Stimulated activated CD8-positive, alpha-beta memory T cell treated with anti-CD3 and anti-CD28 coated beads, Interleukin-12 subunit alpha, Interleukin-12 subunit beta, amount 100 ng/mL, for 4 hours (primary cell): ENCODE measurements at regions not wholly inside any gene's neighbourhood (a gene's known extent, or its start where the extent isn't known, plus 50 kb on each side); places are given as distances from the start of the nearest gene placed in this dataset.
"Not testable (repeated sequence)": the region's sequence is repeated elsewhere in the genome, so short reads cannot be mapped to it uniquely, and the experiment has no call there.

Source experiments
- DNase-seq: peaks from one replicate; pipeline ENCODE4 v3.0.0-alpha.2; 2020; ENCODE audit warnings: low read depth

DNA sequence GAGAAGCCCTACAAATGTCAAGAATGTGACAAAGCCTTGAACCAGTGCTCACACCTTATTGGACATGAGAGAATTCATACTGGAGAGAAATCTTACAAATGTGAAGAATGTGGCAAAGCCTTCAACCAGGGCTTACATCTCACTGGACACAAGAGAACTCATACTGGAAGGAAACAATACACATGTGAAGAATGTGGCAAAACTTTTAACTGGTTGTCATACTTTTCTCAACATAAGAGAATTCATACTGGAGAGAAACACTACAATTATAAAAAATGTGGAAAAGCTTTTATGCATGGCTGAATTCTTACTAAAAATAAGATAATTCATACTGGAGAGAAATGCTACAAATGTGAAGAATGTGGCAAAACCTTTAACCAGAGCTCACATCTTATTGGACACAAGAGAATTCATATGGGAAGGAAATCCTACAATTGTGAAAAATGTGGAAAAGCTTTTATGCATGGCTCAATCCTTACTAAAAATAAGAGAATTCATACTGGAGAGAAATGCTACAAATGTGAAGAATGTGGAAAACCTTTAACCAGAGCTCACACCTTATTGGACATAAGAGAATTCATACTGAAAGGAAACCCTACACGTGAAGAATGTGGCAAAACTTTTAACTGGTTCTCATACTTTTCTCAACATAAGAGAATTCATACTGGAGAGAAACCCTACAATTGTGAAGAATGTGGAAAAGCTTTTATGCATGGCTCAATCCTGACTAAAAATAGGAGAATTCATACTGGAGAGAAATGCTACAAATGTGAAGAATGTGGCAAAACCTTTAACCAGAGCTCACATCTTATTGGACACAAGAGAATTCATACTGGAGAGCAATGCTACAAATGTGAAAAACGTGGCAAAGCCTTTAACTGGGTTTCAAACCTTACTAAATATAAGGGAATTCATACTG lies 350.6 kb upstream of the NUPR2 start:
- not testable (repeated sequence) for DNase-seq

GRCh38 chr7:56449762-56450161 lies 333.5 kb upstream of the NUPR2 start:
- no peak for DNase-seq

GRCh38 chr7:56447864-56448693 lies 331.9 kb upstream of the NUPR2 start:
- no peak for DNase-seq

- not testable (repeated sequence) for DNase-seq
Measured at GRCh38 chr7:56420528-56420927, 304.3 kb upstream of the NUPR2 start.

DNA sequence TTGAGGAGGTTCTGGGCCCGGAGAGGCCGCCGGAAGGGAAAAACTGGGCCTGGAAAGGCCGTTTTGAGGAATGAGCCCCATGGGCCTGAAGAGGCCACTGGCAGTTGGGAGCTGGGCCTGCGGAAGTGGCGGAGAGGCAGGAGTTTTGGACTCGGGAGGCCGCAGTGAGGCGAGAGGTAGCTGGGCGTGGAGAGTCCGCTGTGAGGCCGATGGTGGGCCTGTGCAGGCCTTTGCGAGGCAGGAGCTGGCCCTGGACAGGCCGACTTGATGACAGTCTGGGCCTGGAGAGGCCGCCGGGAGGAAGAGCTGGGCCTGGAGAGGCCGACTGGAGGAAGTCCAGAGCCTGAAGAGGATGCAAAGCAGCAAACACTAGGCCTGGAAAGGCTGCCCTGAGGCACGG lies 259.0 kb upstream of the NUPR2 start:
- DNase-seq: no peak

DNA sequence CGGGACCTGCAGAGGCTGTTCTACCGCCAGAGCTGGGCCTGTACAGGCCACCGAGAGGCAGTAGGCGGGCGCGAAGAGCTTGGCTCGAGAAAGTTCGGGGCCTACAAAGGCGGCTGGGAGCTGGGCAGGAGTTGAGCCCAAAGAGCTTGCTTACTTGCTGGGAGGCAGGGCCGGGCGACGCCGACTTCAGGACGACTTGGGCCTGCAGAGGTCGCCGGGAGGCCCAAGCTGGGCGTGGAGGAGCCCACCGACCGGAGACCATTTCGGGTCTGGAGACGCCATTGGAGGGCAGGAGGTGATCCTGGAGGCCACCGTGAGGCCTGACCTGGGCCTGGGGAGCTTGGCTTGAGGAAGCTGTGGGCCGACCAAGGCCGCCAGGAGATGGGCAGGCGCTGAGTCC lies 258.4 kb upstream of the NUPR2 start:
- DNase-seq: not testable (repeated sequence)

DNA sequence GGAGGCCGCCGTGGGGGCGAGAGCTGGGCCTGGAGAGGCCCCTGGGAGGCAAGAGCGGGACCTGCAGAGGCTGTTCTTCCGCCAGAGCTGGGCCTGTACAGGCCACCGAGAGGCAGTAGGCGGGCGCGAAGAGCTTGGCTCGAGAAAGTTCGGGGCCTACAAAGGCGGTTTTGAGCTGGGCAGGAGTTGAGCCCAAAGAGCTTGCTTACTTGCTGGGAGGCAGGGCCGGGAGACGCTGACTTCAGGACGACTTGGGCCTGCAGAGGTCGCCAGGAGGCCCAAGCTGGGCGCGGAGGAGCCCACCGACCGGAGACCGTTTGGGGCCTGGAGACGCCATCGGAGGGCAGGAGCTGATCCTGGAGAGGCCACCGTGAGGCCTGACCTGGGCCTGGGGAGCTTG lies 257.1 kb upstream of the NUPR2 start:
- peak; percentile 59 for DNase-seq

DNA sequence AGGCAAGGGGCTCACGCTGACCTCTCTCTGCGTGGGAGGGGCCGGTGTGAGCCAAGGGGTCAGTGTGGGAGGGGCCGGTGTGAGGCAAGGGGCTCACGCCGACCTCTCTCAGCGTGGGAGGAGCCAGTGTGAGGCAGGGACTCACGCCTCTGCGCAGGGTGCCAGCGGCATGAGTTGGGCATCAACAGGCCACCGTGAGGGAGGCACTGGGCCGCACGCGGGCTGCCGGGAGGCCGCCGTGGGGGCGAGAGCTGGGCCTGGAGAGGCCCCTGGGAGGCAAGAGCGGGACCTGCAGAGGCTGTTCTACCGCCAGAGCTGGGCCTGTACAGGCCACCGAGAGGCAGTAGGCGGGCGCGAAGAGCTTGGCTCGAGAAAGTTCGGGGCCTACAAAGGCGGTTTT lies 255.6 kb upstream of the NUPR2 start:
- DNase-seq: not testable (repeated sequence)

GRCh38 chr7:56370208-56370872 lies 254.1 kb upstream of the NUPR2 start:
- DNase-seq: not testable (repeated sequence)

DNA sequence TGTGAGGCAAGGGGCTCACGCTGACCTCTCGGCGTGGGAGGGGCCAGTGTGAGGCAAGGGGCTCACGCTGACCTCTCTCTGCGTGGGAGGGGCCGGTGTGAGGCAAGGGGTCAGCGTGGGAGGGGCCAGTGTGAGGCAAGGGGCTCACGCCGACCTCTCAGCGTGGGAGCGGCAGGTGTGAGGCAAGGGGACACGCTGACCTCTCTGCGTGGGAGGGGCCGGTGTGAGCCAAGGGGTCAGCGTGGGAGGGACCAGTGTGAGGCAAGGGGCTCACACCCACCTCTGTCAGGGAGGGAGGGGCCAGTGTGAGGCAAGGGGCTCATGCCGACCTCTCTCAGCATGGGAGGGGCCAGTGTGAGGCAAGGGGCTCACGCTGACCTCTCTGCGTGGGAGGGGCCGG lies 251.7 kb upstream of the NUPR2 start:
- DNase-seq: not testable (repeated sequence)

- DNase-seq: not testable (repeated sequence)
Measured at GRCh38 chr7:56367411-56367810, 251.2 kb upstream of the NUPR2 start.

GRCh38 chr7:56366701-56367100 lies 250.5 kb upstream of the NUPR2 start:
- DNase-seq: not testable (repeated sequence)

DNA sequence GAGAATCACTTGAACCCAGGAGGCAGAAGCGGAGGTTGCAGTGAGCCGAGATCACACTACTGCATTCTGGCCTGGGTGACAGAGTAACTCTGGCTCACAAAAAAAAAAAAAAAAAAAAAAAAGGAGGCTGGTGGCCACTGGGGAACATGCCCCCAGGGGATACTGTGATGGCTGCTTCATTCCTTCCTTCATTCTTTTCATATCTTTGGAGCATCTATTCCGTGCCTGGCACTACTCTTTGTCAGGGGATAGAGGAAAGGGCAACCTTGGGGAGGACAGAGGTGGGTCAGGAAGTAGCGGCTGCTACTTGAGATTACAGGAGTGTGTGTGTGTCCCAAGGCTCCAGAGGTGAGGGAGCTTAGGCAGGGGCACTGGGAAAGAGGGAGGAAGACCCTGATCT lies 236.4 kb upstream of the NUPR2 start:
- not testable (repeated sequence) for DNase-seq

DNA sequence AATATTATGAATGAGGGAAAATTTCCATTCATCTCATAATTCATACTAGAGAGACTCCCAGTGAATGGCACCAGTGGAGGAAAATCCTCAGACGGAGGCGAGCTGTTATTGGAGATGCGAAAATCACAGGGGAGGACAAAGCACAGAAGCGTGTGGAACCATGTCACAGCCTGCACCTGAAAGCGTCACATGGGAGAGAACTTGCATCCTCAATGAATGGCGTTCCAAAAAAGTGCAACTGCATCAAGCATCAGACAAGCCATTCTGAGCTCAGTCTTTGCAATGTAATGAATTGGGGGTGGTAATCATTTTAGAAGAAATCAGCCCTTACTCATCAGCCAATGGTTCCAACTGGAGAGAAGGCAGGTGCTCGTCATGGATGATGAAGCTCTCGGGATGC lies 235.0 kb upstream of the NUPR2 start:
- not testable (repeated sequence) for DNase-seq

DNA sequence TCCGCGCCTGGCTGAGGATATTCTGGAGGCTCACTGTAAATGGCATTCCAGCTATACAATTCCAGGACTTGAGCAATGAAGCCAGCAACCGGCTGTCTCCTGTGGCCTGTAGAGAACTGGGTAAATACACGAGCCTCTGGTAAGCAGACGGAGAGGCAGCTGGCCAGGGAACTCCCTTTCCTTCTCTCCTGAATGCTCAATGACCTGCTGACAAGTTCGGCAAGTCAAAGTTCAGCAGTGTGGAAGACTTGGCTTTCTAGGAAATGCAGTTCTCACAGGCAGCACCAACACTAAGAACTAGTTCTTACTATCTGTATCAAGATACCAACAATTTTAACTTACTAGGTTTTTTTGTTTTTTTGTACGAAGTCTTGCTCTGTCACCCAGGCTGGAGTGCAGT lies 232.1 kb upstream of the NUPR2 start:
- not testable (repeated sequence) for DNase-seq

DNA sequence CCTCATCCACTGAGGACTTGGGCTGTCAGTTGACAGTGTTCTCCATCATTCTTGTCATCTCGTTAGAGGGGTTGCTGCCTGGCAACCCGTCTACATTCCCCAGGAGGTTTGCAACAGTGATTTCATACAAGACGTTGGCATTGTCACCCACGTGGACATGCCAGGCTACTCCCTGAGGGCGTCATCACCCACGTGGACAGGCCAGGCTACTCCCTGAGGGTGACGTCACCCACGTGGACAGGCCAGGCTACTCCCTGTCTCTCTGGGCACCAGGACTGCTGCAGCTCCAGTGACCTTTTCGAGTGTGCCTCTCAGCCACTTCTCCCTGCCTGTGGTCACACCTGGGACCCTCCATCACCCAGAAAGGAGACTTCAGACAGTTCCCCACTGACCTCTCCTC lies 212.1 kb upstream of the NUPR2 start:
- not testable (repeated sequence) for DNase-seq

- no peak for DNase-seq
Measured at GRCh38 chr7:56290548-56290947, 174.3 kb upstream of the NUPR2 start.

DNA sequence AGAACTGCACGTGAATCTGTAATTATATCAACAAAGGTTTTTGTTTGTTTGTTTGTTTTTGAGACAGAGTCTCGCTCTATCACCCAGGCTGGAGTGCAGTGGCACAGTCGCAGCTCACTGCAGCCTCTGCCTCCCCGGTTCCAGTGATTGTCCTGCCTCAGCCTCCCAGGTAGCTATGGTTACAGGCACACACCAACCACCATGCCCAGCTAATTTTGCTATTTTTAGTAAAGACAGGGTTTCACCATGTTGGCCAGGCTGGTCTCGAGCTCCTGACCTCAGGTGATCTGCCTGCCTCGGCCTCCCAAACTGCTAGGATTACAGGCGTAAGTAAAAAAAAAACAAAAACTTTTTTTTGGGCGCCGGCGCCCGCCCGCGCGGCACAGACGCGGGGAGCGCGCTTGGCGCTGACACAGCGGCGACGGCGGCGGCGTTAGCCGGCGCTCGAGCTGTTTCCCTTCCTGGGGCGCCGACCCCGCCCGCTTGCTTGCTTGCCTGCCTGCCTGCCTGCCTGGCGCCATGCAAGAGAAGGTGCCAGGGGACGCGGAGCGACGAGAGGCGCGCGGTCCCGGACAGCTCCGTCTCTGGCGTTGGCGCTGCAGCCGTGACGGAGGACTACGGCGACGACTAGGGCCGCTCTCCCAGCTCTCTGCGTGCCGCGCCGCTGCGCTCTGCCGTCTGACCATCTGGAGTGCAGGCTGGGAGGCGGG lies 171.4 kb upstream of the NUPR2 start:
- DNase-seq: no peak

DNA sequence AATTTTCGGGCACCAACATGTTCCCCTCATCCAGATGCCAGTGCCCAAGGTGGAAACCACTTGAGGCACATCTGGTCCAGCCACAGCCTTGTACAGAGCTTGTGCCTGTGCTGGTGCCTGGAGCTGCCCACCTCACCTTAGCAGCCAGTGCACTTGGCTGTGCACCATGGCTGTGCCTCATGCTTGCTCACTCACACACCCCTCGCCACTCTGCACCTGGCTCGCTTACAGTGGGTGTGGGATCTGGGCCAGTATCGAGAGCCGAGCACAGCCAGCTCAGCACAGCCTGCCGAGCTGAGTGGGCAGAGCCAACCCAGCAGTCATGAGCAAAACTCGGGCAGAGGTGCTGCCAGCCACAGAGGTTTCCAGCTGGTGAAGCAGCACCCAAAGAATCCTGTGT lies 139.9 kb upstream of the NUPR2 start:
- DNase-seq: no peak

DNA sequence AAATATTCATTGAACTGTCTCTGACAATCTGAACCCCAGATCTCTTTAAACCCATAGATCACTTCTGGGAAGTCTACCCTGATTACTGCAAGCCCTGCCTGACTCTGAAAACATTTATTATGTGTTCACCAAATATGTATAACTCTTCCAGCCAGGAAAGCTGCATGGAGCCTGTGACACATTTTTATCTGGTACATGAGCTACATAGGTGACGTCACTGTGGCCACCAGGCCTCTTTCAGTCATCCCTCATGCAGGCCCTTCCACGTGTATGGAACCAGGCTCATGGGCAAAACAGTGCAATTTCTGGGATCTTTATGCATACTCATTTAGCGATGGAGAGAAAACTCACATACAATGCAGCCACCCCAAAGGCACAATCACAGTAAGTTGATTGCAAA lies 133.9 kb upstream of the NUPR2 start:
- no peak for DNase-seq

DNA sequence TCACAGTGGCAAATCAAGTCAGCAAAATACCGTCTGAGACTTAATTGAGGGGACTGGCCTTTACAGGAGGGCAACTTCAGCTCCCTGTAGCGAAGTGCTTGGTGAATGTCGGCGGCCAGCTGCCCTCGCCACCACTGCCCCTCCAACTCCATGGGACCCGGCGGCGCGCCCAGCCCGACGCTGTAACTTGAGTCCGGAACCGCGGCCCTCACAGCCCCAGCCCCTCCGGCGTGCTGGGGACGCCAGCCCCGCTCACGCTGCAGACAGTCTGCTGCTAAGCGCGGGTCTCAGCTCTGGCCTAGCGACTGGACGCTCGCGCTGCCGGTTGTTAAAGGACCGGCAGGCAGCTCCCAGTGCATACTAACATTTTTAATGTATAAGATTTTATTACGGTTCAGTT lies 113.4 kb upstream of the NUPR2 start:
- no peak for DNase-seq

DNA sequence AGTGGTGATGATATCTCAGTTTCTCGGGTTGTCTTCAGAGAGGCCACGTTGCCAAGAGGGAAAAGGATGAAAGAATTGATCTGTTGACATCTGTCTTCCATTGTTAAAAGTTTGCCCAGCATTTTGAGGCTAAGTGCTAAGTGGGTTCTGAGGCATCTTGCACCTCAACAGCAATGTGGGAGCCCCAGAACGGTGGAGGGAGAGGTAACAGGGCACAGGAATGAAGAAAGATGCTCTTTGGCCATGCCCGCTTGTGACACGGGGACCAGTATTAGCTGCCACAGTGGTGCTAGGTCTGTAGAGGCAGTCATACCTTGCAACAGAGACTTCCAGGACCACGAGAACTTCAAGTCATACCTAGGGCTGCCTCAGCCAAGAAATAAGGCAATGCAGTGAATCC lies 106.6 kb upstream of the NUPR2 start:
- DNase-seq: no peak
